Stimulated activated CD4-positive, alpha-beta T cell treated with anti-CD3 and anti-CD28 coated beads, Interleukin-15, amount 100 ng/mL, for 48 hours (primary cell): ENCODE measurements at regions not wholly inside any gene's neighbourhood (a gene's known extent, or its start where the extent isn't known, plus 50 kb on each side); places are given as distances from the start of the nearest gene placed in this dataset.

Source experiments
- DNase-seq, 2 donors: peaks; one replicate each; pipeline ENCODE4 v3.0.0-alpha.2; 2020; ENCODE audit warnings: low read depth in 2 of 2

DNA sequence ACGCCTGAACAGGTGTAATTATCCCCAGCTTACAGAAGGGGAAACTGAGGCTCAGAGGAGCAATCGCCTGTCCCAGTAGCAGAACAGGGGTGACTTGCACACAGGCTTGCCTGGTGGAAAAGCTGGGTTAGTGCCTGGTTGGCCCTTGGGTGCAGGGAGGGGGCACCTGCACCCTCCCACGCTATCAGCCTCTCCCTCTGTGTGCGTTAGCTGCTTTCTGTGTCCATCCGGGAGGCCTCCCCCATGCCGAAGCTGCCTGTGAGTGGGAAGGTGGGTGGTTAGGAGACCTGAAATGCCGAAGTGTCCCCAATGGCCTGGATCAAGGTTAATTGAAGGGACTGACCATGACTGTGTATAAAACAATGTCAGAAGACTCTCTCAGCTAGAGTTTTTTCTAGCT lies 295.0 kb downstream of the ZNF536 start:
- DNase-seq = no peak

DNA sequence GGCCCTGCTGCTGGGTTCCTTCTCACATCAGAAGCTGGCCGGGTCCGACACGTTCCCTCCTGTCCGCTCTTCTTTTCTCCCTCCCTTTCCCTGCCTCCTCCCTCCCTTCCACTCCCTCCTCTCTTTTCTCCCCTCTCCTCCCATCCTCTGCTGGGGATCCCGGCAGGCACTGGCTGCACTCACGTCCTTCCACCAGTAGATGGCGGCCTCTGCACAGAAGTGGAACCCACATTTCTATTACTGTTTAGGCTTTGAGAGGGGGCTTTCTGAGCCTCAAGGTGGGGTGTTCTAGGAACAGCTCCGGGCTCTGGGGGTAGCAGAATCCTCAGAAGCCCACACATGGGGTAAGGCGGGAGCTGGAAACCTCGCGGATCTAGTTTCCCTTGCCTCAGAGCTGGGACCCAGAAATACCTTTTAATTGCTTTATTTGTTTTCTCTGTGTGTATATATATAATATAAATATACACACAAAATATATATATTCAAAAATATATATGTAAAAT lies 294.2 kb downstream of the ZNF536 start:
- peak in 1 of 2 donors; percentile 22 for DNase-seq

GRCh38 chr19:30665449-30665848 lies 293.3 kb downstream of the ZNF536 start:
- no peak for DNase-seq

GRCh38 chr19:30663611-30664174 lies 291.5 kb downstream of the ZNF536 start:
- DNase-seq = no peak

DNA sequence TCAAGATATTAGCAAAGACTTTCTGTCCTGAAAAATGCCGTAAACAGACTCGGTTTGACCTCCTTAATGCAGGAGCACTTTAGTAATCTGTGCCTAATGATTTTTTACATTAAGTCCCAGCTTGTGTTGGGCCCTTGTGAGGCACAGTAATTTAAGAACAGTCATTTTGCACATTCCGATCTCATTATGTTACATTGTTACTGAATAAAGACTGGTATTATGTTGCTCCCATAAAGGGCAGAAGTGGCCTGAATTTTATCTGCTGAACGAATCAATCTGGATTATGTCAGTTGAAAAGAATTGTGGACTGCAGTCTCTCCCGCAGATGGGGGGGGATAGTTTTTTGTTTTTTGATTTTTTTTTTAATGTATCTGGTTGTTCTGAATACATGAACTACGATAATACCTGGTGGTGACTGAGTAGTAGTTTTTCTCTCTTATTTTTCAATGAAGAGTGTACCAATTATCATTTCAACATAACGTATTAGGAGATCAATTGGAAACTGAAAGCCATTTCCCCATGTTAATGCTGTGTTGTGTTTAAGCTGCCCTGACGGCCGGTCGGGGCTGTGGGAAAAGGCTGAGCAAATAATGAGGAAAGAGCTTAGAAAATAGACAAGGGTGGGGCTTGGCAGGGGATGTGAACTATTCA lies 290.2 kb downstream of the ZNF536 start:
- DNase-seq = no peak

DNA sequence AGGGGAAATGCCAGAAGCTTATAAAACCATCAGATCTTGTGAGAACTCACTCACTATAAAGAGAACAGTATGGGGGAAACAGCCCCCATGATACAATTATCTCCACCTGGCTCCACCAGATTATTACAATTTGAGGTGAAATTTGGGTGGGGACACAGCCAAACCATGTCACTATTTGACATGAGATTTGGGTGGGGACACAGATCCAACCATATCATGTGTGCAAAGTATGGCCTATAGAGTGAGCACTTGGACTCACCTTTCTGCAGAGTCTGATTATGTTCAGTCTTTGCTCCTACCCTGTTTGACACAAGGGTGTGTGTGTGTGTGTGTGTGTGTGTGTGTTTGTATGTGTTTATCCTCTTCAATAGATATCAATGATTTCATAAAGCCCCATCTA lies 287.5 kb downstream of the ZNF536 start:
- no peak for DNase-seq

DNA sequence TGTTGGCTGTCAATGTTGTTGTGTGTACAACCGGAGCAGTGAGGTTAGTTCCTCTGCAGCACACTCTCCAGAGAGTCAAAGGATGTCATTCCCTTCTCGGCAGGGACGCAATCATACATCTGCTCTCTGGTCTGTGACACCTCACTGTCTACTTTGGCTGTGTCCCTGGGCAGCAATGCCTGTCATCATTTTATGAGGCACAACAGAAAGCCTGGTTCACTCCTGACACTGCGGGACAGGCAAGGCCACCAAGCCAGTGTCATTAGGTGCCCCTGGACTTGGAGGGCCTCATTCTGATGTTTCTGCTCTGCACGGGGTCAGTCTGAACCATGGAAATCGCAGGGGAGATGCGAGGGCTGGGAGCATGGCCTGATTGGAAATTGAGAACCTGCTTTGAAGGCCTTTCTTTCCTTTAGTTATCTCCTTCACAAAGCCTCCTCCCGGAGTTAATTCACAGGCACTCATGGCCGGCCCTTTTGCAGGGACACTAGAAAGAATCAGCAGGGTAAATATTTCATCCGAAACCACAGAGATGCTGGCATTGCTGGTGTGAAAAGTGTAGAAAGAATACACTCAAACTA lies 284.4 kb downstream of the ZNF536 start:
- no peak for DNase-seq

DNA sequence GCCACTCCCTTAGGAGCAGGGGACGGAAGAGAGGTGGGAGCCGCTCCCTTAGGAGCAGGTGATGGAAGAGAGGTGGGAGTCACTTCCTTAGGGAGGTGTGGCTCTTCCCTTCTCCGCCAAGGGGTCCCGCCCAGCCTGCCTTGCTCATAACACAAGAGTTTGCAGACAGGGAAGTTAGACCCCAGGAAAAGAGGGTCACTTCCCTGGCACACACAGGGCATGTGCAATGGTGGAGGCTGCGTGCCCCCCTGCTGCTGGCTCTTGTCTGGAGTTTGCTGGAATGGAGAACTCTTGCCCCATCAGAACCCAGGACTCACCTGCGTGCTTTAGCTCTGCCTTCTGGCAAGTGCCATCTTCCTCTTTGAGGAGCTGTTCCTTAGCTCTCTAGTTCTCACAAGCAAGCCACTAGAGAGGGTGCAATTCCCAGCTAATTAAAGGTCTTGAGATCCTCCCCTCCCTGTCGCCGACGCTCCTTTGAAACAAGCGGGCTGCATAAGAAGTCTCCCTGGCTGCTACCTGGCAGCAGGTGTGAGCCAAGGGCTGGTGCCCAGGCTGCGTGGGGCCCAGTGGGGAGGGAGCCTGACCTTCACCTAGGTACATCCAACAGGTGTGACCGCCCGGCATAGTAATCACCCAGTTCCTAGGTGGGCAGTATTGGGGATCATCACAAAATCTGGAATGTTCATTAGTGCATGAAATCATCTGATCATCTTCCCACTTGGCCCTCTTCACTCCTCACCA lies 281.6 kb downstream of the ZNF536 start:
- DNase-seq = no peak

- DNase-seq = no peak
These were observed 280.6 kb downstream of the ZNF536 start for GRCh38 chr19:30652751-30653150.

DNA sequence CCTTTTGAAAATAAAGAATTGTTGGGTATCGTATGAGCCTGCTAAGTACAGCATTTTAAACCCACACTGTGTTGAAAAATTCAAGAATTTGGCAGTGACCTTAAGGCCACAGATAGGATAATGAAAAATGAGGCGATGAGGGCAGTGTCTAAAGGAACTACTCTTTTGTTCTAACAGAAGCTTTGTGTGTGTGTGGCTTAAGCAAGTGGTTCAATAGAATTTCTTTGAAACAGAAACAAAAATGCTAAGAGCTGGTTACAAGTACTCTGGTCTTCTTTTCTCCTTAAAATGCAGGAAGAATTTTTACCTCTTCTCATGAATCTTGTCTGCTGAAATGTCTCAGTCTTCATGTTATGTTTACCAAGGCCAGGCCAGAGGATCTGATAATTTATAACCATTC lies 279.5 kb downstream of the ZNF536 start:
- DNase-seq = no peak

DNA sequence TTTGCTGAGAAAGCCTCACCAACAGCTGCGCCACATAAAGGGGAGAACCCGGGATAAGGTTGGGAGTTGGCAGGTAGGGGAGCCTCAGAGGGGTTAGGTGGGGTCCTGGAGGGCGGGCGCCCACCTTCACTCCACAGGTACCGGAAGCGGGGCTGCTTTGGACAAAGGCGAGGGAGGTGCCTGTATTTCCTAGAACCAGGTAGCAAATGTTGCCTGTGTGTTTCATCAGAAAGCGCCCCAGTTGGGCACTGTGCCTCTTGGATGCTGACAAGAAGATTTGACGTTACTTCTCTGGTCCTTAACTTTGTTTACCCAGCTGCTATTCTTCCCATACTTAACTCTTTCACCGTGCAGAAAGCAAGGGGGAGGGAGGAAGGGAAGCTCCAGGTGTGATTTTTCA lies 278.9 kb downstream of the ZNF536 start:
- no peak for DNase-seq

DNA sequence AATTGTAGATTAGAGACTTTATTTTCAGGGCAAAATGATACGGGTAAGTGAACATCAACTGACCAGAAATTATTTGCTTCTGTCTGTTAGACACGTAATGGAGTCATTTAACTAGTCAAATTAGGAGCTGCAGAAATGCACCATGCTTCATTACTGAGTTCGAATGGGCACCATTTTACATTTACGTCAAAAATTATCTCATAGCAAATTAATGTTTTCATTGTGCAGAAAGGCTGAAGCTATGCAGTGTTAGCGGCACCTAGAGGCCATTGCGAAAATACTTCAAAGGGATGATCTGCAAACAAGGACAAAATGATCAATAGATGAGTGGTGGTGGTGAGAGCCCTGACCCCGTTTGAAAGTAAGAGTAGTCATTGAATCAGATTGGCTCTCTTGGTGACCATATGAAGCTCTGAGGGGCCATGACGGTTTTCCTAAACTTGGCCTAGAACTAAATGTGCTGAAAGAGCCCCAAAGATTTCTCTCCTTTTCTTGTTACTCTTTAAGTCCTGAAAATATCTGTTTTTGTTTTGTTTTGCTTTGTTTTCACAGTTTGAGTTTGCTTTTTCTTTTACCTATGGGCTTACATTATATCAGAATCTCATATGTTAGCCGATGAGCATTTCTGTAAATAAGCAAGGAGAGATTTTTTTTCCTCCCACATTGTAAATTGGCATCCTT lies 277.9 kb downstream of the ZNF536 start:
- DNase-seq = peak in 1 of 2 donors; percentile 6

- DNase-seq = no peak
These were observed 277.0 kb downstream of the ZNF536 start for GRCh38 chr19:30648866-30649862.

DNA sequence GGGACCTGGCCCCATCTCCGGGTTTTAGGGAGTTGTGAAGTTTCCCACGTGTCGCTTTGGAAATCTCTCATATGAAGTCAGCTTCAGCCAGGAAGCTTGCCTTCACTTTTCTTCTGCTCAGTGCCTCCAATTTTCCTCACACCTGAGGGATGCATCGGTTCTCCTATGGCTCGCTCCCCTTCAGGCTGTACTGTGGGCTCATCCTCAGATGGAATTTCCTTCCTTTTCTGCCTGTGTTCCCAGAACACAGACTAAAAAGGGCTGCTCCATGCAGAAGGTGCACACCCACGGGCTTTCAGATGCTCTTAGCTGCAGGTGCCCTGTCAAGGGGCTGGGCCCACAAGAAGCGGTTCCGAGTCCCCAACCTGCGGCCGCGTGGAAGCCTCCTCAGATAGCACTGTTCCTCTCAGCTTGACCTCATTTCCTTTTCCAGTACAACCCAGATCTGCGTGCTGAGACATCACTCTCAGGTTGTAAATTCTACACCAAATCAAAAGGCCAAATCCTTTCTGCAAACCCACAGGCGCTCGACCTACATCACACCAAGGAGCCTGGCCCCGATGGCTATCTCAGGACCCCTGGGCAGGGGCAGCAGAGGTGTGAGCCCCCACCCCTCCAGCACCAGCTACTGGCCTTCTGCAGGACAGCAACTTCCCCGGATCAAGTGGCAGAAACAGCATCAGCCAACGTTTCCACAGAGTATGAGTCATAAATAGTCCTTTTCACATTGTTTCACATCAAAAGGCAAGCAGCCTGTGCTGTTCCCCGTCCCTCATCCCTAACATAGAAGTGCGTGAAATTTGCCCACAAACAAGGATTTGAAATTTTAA lies 275.9 kb downstream of the ZNF536 start:
- DNase-seq = no peak

- DNase-seq = no peak
These were observed 274.6 kb downstream of the ZNF536 start for GRCh38 chr19:30646806-30647205.

DNA sequence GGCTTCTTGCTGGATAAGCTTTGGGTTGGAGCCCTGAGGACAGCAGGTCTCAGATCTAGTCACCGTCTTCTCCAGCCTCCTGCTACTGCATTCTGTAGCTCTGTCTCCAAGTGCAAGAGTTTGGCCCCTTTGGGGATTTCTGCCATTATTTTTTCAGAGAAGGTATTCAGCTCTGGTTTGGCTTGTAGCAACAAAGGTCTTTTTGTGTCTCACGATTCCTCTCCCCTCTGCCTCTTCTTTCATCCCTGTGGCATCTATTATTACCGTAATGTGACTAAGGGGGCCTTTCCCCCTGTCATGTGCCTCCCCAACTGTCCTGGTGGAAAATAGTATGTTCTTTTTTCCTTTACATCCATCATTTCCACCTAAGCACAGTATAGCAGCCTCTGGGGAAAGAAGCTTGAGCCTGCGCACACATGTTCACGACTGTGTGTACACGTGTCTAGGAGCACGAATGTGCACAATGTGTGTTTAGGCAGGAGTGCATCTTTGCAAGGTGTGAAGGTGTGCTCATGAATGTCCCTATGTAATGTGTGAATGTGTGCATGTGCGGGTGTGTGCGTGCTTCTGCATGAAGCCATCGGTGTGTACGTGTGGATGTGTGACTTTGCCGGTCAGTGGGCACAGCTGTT lies 273.9 kb downstream of the ZNF536 start:
- no peak for DNase-seq

DNA sequence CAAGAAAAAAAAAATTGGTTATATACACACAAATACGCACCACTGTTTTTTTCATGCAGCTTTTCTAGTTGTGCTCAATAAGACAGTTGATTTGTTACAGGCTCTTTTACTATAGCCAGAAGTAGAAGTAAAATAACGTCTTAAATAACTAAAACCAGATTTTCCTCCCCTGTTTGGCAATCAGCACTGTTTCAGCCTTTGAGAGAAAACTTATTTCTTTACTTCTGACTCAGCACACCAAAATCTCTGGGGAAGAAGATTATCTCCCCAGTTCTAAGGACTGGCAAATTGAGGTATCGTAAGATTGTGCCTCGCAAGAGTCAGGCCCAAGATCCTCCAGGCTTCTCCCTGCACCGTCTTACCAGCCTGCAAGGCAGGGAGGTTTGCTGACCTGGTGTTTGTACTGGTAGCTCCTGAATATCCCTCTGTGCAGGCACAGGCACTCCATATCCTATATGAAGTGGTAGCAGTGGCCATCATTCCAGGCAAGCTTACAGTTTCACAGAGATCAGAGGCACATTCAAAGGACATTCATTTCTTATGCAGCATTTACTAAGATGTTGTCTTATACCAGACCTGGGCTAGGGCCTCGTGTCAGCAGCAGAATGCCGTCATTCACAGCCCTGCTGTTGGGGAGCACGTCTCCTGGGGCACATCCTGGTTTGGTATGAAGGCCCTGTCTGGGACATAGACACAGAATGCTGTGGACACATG lies 268.2 kb downstream of the ZNF536 start:
- DNase-seq = no peak

DNA sequence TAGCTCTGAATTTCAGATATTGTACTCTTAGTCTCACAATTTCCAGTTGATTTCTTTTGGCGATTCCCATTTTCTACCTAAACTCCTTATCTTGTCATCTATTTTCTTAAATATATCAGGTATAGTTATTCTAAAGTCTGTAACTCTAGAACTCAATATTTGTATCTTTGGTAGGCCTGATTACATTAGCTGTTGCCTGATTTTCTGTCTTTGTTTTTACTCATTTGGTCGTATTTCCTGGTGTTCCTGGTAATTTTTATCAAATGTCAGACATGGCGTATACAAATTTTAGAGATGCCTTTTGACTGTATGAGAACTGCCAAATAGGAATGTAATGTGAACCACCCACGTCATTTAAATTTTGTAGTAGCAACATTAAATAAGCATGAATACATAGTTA lies 266.7 kb downstream of the ZNF536 start:
- DNase-seq = no peak

DNA sequence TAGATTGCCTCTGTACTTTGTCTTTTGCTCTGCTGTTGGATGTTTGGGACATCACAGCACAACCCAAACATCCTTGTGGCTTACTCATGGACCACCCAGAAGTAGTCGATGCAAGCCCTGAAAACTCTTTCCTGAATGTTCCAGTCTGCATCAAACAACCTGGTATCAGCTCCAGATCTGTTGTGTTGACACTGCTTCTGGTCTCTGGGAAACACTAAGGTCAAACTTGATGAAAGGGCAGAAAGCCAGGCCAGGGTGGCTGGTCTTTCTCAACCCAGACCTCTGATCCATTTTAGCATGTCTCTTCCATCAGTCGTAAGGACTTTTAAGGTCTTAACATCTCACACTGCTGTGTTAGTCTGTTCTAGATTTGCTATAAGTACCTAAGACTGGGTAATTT lies 265.7 kb downstream of the ZNF536 start:
- no peak for DNase-seq
